Suprapubic skin (tissue), 3 donors: ENCODE measurements at regions not wholly inside any gene's neighbourhood (a gene's known extent, or its start where the extent isn't known, plus 50 kb on each side); places are given as distances from the start of the nearest gene placed in this dataset.

Experiments used
- CTCF ChIP-seq, 2 donors: fragments of 200-600 bp in 1 of 2; fragments of 450-650 bp in 1 of 2; sonication (generic) in 1 of 2; IDR thresholded peaks; one replicate each; pipeline ENCODE4 v1.5.1; 2016 to 2019; ENCODE audit warnings: antibody characterized with exemption in 2 of 2, mild to moderate bottlenecking in 1 of 2, moderate library complexity in 1 of 2
- EP300 ChIP-seq: sonication (generic); formaldehyde crosslinking; IDR thresholded peaks from one replicate; pipeline ENCODE4 v1.6.1; 2017; ENCODE audit warnings: antibody characterized with exemption
- POLR2A ChIP-seq, 2 donors: fragments of 450-650 bp; IDR thresholded peaks; one replicate each; pipeline ENCODE4 v1.6.1; 2017; ENCODE audit warnings: antibody characterized with exemption in 2 of 2, mild to moderate bottlenecking in 2 of 2, moderate library complexity in 2 of 2

DNA sequence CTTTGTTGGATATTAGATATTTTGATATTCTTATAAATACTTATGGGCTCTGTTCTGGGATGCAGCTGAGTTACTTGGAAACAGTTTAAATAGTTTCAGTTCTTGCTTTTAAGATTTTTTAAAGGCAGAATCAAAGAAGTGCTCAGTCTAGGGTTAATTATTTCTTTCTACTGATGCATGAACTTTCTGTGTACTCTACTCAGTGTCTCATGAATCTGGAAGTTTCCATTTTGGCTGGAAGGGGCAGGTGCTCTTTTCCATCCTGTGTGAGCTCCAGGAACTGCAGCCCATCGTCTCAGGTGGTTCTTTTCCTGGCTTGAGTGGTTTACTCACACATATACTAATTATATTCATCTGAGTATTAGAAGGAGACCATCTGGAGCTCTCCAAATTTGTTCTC lies 61.1 kb upstream of the CPHXL start:
- TF ChIP-seq EP300 (no peak), POLR2A (IDR thresholded peaks at IDR 0.05) (no peak), CTCF (IDR thresholded peaks at IDR 0.05) (no peak)
